Activated naive CD4-positive, alpha-beta T cell treated with anti-CD3 and anti-CD28 coated beads, Interleukin-2, amount 50 U/mL, for 16 hours (primary cell): ENCODE measurements at regions not wholly inside any gene's neighbourhood (a gene's known extent, or its start where the extent isn't known, plus 50 kb on each side); places are given as distances from the start of the nearest gene placed in this dataset.

Experiments used
- DNase-seq: peaks from one replicate; pipeline ENCODE4 v3.0.0-alpha.2; 2020

GRCh38 chr5:54671111-54671531, 153.6 kb downstream of the SNX18 start:
- no peak for DNase-seq

GRCh38 chr5:54670281-54670680, 152.7 kb downstream of the SNX18 start:
- DNase-seq, result no peak

DNA sequence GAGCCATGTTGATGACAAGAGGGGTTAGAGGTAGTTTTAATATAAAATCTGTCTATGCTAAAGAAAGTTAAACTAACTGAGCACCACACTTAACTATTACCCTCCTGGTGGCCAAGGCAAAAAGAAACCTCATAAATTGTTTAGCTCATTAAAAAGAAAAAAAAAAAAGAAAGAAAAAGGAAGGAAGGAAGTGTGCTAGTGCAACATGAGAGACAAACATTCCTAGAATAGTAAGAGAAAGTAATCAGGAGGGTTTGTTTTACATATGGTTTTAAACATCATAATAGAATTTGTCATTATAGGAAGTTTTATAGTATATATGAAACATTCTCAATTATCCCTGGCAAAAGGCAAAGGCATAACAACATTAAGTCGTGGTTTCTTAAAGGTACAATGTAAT, 152.3 kb downstream of the SNX18 start:
- DNase-seq, result no peak

GRCh38 chr5:54669285-54669684, 151.7 kb downstream of the SNX18 start:
- no peak for DNase-seq

DNA sequence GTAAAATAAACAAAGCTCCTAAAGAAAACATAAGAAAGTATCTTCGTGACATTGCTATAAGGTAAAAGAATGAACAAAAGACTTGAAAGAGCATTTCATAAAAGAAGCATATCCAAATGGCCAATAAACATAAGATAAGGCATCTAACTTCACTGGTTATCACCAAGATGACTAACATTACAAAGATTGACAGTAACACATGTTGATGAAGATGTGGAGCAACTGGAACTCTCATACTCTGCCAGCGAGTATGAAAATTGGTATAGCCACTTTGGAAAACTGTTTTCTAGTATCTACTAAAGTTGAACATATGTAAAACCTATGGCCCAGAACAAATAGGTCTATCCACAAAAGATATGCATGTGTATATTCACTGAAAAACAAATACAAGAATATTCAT, 150.5 kb downstream of the SNX18 start:
- no peak for DNase-seq

DNA sequence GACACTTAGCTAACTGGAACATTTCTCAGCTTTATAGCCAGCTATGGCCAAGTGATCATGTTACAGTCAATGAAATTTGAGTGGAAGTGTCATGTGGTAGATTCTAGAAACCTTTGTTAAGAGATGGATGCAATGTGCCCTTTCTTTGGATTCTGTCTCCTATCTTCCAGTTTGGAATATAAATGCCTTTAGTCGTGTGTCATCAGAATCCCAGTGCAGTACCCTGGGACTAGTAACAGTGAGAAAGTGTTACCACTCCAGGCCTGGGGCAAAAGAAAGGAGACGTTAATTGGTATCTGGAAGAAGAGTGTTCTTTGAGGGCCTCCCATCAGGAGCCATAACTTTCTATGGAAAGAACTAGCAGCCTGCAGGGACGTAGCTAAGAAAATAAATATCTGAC, 149.6 kb downstream of the SNX18 start:
- DNase-seq, result no peak

DNA sequence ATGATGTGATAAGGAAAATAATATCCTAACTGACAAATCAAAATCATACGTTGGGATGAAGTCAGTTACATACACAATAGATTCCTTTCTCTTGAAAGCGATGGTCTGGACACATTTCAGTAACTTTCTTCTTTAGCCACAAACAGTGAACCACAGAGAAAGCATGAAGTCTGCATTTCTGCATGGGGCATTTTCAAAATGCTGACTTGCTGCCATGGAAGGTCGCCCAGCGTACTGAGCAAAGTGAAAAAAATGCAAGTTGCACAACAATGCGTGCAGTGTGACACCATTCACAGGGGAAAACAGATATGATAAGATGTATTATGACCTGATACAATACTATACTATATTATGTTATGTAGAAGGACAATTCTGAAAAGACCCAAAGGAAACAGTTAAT, 146.3 kb downstream of the SNX18 start:
- DNase-seq, result no peak

GRCh38 chr5:54661111-54661510, 143.6 kb downstream of the SNX18 start:
- DNase-seq, result no peak

GRCh38 chr5:54659700-54660131, 142.2 kb downstream of the SNX18 start:
- no peak for DNase-seq

DNA sequence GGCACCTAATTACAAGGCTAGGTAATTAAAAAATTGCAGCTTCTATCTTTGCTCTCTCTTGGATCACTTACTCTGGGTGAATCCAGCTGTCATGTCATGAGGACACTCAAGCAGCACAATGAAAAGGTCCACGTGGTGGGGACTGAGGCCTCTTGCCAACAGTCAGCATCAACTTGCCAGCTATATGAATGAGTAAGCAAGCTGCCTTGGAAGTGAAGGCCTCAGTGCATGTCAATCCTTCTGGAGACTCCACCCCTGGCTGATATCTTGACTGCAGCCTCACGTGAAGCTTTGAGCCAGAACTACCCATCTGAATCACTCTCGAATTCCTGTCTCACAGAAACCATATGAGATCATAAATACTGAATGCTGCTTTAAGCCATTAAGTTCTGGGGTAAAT, 140.5 kb downstream of the SNX18 start:
- DNase-seq, result no peak

DNA sequence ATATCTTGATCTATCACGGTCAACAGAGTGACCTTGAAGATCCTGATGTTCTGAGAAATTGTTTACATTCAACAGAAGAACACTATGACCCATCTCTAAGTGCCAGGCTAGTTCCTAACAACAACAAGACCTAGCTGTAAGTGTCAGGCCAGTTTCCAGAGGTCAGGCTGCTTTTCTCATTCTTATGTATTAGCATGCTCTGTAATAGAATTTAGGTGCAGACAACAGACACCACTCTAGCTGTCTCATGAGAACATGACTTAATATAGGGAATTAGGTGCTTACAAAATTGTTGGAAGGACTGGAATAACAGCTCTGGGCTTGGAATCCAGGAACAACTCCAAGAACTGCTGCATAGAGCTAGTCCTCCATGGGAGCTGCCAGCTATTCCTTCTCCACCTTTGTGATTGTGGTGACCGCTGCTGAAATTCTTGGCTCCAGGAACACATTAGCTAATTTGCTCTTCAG, 138.7 kb downstream of the SNX18 start:
- no peak for DNase-seq

DNA sequence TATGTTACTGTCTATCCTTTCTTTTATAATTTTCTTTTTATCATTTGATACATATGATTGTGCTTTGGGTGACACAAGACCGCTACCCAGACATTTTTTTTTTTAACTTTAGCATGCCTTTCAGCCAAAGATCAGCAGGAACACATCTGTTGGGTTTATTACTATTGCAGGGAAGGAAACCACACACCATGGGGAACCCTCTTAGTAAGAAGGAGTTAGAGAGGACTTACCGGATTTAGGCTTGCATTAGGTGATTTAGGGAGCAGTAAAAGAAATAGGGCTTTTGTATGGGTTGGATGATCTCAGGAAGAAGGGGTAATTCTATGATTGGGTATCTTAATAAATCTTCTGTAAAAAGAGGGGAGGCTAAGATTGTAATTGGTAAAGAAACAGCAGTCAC, 138.2 kb downstream of the SNX18 start:
- no peak for DNase-seq

DNA sequence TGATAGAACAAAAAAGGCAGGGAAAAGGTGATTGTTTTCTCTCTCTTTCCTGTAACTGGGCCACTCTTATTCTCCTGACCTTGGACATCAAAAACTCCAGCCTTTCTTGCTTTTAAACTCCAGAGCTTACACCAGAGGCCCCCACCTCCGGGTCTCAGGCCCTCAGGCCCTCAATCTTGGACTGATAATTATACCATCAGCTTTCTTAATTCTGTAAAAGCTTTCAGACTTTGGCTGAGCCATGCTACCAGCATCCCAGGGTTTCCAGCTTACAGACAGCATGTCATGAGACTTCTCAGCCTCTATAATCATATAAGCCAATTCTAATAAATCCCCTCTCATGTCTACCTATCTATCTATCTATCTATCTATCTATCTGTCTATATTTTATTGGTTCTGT, 137.7 kb downstream of the SNX18 start:
- DNase-seq, result no peak

DNA sequence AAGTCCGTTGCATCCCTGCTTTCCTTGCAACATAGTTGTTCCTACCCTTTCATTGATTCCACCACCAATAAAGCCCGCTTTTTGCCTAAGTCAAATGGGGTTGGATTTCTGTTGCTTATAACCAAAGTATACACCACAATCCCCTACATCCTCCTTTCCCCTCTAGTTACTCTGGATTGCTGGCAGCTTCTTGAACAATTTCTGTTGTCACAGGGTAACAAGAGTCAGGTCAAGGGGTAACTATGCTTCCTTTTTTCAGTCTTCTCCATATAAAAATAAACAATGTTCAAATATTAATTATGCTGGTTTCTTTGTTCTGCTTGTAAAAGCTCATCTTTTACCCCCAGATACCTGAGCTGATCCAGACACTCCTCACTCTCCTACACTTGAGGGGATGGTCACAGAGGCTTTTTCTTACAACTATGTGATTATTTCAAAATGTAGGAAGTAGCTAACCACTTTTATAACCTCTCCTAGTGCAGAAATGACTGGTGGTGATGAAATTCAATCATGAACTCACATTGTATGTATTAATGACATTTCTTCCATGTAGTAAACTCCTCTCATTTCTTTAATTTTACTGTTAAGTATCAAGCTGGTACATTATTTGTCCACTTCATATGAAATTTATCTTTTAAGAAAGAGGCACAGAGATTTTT, 136.5 kb downstream of the SNX18 start:
- no peak for DNase-seq

- no peak for DNase-seq
Measured at GRCh38 chr5:54651482-54652076, 134.0 kb downstream of the SNX18 start.

- no peak for DNase-seq
Measured at GRCh38 chr5:54649041-54649504, 131.5 kb downstream of the SNX18 start.

- DNase-seq, result peak; percentile 30
Measured at GRCh38 chr5:54646356-54647101, 129.0 kb downstream of the SNX18 start.

- DNase-seq, result no peak
Measured at GRCh38 chr5:54645882-54646355, 128.4 kb downstream of the SNX18 start.

GRCh38 chr5:54644226-54644625, 126.7 kb downstream of the SNX18 start:
- no peak for DNase-seq

DNA sequence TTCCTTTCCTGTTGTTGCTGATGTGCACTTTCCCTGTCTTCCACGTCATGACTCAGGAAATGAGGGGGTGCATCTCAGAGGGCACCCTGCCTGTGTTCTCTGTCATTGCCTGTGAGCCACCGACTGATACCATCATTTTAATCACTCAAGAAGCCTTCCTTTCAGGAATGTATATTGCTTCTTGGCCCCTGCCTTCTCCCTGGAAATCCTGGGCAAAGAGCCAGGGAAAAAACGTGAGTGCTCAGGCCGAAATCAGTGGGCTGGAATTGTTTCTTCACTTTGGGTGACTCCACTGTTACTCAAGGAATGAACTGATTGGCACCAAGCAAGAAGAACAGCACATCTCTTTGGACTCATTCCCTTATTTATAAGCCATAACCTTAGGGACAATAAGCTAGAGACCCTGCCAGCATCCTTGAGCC, 126.1 kb downstream of the SNX18 start:
- DNase-seq, result no peak

GRCh38 chr5:54639621-54640020, 122.1 kb downstream of the SNX18 start:
- no peak for DNase-seq

- DNase-seq, result no peak
Measured at GRCh38 chr5:54638106-54638505, 120.5 kb downstream of the SNX18 start.

DNA sequence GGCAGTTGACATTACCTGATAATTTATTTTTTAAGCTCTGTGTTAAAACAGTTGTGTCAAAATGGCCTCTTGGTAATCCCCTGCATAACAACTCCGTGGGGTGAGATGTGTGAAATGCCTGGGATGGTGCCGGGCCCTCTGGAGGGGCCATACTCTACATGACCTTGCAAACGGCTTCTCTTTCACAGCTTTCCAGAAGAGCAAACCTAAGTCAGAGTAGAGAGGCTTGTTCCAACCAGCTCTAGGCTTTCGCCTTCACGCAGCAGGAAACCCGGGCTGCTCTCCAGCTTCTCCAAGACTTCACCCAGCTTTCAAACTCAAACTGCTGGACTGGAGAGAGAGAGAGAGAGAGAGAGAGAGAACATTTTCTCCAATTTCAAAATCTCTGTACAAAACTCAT, 120.1 kb downstream of the SNX18 start:
- DNase-seq, result no peak

- no peak for DNase-seq
Measured at GRCh38 chr5:54634089-54634488, 116.5 kb downstream of the SNX18 start.
